ENCODE measurements at regions not wholly inside any gene's neighbourhood (a gene's known extent, or its start where the extent isn't known, plus 50 kb on each side); places are given as distances from the start of the nearest gene placed in this dataset.

DNA sequence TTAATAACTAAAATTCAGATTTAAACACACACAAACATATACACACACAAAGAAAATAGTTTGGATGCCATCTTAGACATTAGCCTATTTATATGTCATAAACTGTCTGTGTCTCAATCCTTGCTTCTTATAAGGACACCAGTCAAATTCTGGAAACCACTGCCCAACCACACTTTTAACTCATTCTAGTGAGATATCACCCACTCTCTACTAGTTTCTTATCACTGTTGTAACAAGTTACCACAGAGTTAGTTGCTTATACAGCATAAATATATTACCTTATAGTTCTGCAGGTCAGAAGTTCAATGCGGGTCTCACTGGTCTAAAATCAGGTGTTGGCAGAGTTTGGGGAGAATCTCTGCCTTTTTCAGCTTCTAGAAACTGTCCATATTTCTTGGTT, 239.1 kb downstream of the MTX2 start:
- DNase-seq: no peak

- DNase-seq: no peak
Observed at GRCh38 chr2:176508984-176509740, 239.9 kb downstream of the MTX2 start.

DNA sequence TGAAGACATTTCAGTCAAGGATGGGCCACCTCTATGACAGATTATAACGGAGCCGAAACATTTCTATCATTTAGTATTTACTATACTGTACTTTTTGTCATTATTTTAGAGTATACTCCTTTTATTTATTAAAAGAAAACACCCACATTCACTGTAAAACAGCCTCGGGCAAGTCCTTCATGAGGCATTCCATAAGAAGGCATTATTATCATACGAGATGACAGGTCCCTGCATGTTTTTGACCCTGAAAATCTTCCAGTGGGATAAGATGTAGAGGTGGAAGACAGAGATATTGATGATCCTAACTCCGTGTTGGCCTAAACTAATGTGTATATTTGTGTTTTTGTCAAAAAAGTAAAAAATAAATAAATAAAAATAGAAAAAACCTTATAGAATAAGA, 245.0 kb downstream of the MTX2 start:
- DNase-seq: no peak

GRCh38 chr2:176514805-176515500, 245.7 kb downstream of the MTX2 start:
- DNase-seq: no peak

DNA sequence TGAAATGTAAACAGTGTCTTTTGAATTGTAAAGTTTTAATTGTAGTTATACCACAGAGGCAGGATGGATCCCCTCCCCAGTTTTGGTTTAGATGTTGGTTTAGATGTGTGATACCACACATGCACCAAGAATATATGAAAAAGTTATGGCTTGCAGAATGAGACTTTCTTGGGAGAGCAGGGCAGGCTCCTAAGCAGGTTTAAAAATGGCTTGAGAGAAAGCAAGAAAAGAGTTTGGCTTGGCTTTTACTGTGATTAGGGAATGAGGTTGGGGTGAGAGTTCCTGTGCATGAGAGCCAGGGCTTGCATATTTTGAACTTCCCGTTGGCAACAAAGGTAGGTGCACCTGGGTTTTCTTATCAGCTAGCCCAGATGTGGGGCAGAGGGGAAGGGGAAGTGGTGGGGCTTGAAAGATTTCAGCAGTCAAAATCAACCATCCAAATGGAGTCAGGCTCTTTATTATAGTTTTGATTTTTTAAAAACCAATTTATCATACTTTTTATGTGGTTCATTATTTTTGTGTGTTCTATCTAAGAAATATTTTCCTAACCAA, 246.9 kb downstream of the MTX2 start:
- no peak for DNase-seq

GRCh38 chr2:176518823-176519222, 249.6 kb downstream of the MTX2 start:
- peak; percentile 16 for DNase-seq

- DNase-seq: no peak
Observed at GRCh38 chr2:176521878-176522670, 252.8 kb downstream of the MTX2 start.

GRCh38 chr2:176525086-176525485, 255.8 kb downstream of the MTX2 start:
- DNase-seq: no peak

DNA sequence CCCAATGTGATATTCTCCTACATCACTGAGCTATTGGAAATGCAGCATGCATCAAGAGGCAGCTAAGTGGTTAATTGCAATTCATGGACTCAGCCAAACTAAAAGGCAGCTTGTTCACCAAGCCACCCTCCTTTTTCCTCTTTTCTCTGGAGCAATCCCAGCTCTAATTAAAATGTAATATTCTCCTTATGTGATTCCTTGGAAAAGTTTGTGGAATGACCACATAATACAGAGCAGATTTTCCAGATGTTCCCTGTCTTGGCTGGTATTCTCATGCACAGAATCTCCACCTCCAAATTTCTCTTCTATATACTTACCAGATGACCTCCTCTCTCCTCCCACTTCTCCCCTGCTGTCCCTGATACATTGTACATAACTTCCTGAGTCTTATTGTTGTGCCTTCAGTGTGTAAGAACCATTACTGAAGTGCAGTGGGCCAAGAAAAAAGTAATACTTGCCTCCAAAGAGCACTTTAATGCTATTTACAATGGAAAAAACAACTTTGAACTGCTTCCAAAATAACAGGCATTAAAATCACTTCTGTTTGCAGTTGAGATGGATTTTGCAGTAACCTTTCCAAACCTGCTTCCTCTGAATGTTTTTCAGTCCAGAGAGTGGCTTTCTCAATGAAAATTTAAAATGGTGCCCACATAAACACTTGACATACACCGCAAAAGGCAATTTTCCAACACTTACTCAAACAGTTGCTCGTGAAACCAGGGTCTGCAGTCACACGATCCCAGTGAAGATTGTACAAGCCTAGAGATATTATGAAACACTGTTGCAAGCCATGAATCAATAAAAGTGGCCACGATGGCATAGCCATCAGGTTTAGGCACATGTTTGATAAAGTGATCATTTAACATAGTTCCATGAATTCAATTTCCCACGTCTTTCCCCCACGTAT, 258.0 kb downstream of the MTX2 start:
- DNase-seq: peak; percentile 97

DNA sequence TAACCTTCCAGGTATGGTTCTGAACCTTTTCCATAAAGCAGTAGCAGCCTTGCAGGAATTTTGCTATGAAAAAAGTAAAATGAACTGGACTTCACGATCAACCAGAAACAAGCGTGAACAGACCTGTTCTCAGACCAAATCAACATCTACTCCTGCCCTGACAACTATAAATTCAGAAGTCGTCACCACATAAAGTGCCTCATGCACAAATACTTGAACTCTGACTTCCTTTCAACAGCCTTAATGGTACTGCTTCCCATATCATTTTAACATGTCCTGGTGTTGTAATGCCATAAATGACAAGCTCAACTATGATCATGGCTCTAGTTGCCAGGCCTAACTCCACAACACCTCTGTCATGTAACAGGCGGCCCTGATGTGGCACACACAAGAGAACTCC, 262.4 kb downstream of the MTX2 start:
- DNase-seq: no peak

DNA sequence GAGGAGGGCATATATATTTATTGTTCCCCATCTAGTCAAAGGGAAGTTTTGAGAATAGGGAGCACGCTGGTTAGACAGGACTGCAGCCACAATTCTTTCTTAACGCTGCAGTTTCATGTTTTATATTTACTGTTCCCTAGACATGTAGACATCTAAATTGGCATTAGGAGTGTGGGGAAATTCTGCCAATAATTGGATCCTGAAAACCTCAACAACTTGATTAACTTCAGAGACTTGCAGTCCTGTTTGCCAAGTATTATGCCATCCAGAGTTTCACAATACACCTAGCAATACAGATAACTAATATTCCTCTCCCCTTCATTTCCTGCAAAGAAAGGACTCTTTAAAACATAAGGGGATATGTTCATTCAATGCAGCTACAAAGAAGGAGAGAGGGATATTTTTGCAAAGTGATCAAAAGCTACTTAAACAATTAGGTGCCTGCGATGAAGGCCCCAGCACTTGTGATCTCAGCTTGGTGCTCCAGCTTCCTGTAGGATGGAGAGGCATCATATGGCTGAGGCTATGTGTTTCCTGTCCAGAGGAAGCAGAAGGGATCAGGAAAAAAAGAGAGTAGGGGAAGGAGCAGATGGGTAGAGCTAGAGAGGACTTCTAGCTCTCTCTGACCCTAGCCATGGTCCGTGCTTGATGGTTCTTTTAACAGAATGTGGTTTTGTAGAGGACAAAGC, 264.4 kb downstream of the MTX2 start:
- no peak for DNase-seq

DNA sequence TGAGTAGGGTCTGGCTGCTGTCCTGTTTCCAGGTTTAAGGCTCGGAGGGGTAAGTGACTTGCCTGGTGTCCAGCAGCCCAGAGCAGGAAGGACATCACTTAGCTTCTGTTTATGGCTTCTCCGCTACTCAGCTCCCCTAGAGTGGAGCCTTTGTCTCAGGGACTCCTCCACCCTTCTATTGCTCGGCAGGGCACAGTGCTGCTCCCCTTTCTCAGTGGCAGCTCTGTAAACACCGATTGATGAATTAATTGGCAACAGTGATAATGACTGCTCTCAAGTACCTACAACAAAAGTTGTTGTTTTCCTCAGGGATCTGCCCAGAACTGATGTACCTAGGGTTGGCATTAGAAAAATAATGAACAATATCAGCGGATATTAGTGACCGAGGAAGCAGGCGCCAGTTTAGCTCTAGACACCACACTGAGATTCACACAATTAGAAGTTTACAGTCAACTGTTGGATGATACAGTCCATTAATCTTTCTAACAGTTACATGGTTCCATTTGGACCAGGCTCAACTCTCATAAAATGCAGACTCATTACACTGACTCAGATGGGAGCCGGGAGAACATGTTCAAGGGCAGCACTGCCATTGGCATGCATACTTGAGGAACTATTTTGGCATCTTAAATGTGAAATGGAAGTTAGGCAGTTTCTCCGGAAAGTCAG, 265.7 kb downstream of the MTX2 start:
- peak; percentile 93 for DNase-seq

- DNase-seq: peak; percentile 85
Observed at GRCh38 chr2:176535467-176536113, 266.3 kb downstream of the MTX2 start.

GRCh38 chr2:176536439-176537133, 267.3 kb downstream of the MTX2 start:
- peak; percentile 53 for DNase-seq

DNA sequence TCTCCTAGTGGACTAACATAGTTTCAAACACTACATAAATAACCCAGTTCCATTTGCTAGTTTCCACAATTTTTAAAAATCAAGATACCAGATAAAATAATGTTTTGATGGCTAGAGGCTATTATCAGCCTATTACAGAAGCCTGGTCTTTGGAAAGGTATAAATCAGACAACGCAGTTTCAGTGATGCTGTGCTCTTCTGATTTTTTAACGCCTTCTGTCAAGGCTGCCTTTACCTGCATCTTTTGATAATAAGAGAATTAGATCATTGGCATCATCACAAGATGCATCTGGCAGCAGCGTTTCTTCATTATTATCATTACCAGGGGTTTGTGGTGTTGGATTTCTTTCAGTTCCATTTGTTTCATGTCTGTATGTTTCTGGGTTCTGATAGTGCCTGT, 268.7 kb downstream of the MTX2 start:
- no peak for DNase-seq

GRCh38 chr2:176540995-176541394, 271.8 kb downstream of the MTX2 start:
- DNase-seq: no peak

GRCh38 chr2:176542476-176542875, 273.2 kb downstream of the MTX2 start:
- no peak for DNase-seq

DNA sequence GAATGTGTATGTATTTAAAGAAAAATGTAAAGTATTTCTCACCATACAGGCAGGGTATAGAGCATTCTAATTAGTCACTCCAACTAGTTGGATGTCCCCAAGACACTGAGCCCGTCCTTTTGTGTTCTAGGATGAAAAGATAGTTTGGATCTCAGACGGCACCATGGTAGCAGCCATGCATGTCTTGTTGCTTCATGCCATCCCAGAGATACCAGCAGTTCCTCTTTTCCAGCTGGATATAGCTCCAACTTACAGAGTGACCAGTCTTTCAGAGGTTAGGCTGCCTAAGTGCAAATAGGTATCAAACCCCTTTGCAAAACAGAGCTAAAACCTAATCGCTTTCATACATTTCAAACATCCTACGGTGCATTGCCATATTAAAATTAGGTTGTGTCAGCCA, 275.3 kb downstream of the MTX2 start:
- DNase-seq: no peak

DNA sequence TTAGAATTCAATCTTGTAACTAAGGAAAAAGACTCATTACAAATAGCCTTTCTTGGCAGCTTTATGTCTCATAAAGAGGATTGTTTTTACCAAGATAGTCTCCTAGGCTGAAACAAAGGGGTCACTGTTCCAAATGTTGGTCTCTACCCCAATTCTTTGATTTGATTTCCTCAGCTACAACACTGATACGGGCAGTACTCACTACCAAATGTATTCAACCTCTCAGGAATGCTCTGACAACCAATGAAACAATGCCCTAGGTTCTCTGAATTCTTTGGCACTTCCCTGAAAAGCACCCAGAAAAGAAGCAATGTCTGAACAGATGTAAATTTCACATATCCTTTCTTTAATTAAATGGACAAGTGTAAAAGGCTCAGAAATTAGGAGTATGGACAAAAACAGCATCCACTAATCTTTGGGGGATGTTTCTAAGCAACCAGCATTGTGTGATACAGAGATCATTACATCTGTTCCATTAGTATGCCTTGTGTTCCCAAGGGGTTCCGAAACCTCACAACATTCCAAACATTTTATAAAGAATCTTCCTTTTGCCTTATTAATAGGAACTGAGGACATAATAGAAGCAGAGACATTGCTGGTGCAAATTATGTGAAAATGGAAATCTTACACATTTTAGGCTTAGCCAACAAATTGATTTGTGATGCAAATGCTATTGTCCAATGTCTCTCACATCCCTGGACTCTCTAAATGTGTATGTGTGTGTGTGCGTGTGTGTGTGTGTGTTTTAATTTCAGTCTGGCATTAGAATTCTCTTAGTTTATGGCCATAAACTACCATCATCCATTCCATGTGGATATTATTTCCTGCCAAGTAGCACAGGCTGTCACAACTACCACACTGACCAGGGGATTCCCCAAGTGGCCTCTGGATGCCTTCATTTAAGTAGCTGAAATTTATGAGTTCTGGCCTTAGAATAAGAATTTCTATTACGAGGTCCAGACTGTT, 276.0 kb downstream of the MTX2 start:
- DNase-seq: no peak
